ENCODE measurements at regions not wholly inside any gene's neighbourhood (a gene's known extent, or its start where the extent isn't known, plus 50 kb on each side); places are given as distances from the start of the nearest gene placed in this dataset.

DNA sequence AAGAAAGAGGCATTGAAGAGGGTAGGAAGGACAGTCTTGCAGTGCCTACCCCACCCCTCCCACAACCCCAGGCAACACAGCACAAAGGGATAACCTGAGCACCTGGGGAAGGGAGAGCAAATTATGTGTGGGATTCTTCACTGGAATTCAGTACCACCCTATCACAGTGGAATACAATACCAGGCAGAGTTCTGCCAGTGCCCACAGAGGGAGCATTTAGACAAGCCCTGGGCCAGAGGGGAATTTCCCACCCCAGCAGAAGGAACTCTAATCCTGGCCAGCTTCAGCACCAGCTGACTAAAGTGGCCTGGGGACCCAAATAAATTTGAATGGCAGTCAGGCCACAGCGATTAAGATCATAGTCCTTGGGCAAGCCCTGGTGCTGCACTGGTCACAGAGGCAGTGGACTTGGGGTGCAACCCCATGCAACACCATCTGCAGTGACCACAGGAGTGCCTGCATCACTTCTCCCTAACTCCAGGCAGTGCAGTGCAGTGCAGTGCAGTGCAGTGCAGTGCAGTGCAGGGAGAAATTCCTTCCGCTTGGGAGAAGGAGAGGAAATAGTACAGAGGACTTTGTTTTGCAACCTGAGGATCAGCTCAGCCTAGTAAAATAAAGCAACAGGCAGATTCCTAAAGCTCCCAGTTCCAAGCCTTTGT lies 147.8 kb upstream of the SRD5A2 start:
- no peak for ATAC-seq
- no peak for TF ChIP-seq ARNTL (CRISPR knock-in tag; IDR thresholded peaks at IDR 0.05; ENCODE audit: borderline replicate concordance, low read depth)
- no peak for TF ChIP-seq TOX (CRISPR knock-in tag; IDR thresholded peaks at IDR 0.05; ENCODE audit: borderline replicate concordance)
- TF ChIP-seq ISL1 (CRISPR knock-in tag; IDR thresholded peaks at IDR 0.05): no peak
- no peak for TF ChIP-seq PPARA (CRISPR knock-in tag; IDR thresholded peaks at IDR 0.05; ENCODE audit: borderline replicate concordance)
- TF ChIP-seq OSR1 (CRISPR knock-in tag; IDR thresholded peaks at IDR 0.05): no peak

DNA sequence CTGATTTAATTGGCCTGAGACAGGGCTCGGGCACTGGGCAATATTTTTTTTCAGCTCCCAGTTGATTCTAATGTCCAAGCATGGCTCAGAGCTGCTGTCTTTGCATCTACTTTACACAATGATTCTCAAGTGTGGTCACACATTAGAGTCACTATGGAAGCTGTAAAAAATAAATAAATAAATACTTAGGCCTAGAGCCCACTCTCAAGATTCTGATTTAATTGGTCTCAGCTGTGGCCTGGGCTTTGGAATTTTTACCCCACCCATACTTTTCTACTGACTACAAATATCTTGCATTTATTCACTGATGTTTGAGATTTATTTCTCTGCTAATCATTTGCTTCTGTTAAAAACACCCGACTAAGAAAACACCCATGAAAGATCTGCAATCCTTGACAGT lies 145.7 kb upstream of the SRD5A2 start:
- ATAC-seq: no peak

DNA sequence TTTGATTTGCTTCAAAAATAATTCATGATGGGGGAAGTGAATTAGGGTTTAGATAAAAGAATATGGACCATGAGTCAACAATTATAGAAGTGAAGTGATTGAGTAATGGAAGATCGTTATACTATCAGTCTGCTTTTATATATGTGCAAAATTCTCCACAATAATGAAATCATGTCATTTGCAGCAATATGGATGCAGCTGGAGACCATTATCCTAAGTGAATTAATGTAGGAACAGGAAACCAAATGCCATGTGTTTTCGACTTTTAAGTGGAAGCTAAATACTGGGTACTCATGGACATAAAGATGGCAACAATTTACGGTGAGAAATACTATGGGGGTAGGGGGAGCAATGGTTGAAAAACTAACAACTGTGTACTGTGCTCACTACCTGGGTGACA lies 144.7 kb upstream of the SRD5A2 start:
- no peak for ATAC-seq
- peak; percentile 57; the same call in 1 of the 2 replicates for TF ChIP-seq TCF4 (CRISPR knock-in tag; IDR thresholded peaks at IDR 0.05; ENCODE audit: borderline replicate concordance)
- TF ChIP-seq, protein P1, sequence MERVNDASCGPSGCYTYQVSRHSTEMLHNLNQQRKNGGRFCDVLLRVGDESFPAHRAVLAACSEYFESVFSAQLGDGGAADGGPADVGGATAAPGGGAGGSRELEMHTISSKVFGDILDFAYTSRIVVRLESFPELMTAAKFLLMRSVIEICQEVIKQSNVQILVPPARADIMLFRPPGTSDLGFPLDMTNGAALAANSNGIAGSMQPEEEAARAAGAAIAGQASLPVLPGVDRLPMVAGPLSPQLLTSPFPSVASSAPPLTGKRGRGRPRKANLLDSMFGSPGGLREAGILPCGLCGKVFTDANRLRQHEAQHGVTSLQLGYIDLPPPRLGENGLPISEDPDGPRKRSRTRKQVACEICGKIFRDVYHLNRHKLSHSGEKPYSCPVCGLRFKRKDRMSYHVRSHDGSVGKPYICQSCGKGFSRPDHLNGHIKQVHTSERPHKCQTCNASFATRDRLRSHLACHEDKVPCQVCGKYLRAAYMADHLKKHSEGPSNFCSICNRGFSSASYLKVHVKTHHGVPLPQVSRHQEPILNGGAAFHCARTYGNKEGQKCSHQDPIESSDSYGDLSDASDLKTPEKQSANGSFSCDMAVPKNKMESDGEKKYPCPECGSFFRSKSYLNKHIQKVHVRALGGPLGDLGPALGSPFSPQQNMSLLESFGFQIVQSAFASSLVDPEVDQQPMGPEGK (CRISPR knock-in tag; IDR thresholded peaks at IDR 0.05; ENCODE audit: borderline replicate concordance): no peak

More for the DNA sequence above, 145.7 kb upstream of the SRD5A2 start:
- TF ChIP-seq RARB (CRISPR knock-in tag; IDR thresholded peaks at IDR 0.05) (no peak), ZFP30 (CRISPR knock-in tag; IDR thresholded peaks at IDR 0.05) (no peak), SNAI2 (CRISPR knock-in tag; IDR thresholded peaks at IDR 0.05) (no peak), OSR1 (CRISPR knock-in tag; IDR thresholded peaks at IDR 0.05) (no peak), TCF4 (CRISPR knock-in tag; IDR thresholded peaks at IDR 0.05; ENCODE audit: borderline replicate concordance) (no peak), ZNF70 (CRISPR knock-in tag; IDR thresholded peaks at IDR 0.05) (no peak), GLIS3 (CRISPR knock-in tag; IDR thresholded peaks at IDR 0.05) (no peak), ZNF8 (CRISPR knock-in tag; IDR thresholded peaks at IDR 0.05) (no peak), ESRRG (CRISPR knock-in tag; IDR thresholded peaks at IDR 0.05) (no peak), ARNTL (CRISPR knock-in tag; IDR thresholded peaks at IDR 0.05; ENCODE audit: borderline replicate concordance, low read depth) (no peak), PPARA (CRISPR knock-in tag; IDR thresholded peaks at IDR 0.05; ENCODE audit: borderline replicate concordance) (no peak), BACH2 (CRISPR knock-in tag; IDR thresholded peaks at IDR 0.05; ENCODE audit: borderline replicate concordance) (no peak), ZFP3 (CRISPR knock-in tag; IDR thresholded peaks at IDR 0.05) (no peak), ZC3H10 (CRISPR knock-in tag; IDR thresholded peaks at IDR 0.05) (no peak), CSDC2 (CRISPR knock-in tag; IDR thresholded peaks at IDR 0.05) (no peak)
- TF ChIP-seq, protein P2, sequence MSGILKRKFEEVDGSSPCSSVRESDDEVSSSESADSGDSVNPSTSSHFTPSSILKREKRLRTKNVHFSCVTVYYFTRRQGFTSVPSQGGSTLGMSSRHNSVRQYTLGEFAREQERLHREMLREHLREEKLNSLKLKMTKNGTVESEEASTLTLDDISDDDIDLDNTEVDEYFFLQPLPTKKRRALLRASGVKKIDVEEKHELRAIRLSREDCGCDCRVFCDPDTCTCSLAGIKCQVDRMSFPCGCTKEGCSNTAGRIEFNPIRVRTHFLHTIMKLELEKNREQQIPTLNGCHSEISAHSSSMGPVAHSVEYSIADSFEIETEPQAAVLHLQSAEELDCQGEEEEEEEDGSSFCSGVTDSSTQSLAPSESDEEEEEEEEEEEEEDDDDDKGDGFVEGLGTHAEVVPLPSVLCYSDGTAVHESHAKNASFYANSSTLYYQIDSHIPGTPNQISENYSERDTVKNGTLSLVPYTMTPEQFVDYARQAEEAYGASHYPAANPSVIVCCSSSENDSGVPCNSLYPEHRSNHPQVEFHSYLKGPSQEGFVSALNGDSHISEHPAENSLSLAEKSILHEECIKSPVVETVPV (CRISPR knock-in tag; IDR thresholded peaks at IDR 0.05): no peak
- TF ChIP-seq, protein P3, sequence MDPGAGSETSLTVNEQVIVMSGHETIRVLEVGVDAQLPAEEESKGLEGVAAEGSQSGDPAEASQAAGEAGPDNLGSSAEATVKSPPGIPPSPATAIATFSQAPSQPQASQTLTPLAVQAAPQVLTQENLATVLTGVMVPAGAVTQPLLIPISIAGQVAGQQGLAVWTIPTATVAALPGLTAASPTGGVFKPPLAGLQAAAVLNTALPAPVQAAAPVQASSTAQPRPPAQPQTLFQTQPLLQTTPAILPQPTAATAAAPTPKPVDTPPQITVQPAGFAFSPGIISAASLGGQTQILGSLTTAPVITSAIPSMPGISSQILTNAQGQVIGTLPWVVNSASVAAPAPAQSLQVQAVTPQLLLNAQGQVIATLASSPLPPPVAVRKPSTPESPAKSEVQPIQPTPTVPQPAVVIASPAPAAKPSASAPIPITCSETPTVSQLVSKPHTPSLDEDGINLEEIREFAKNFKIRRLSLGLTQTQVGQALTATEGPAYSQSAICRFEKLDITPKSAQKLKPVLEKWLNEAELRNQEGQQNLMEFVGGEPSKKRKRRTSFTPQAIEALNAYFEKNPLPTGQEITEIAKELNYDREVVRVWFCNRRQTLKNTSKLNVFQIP (CRISPR knock-in tag; IDR thresholded peaks at IDR 0.05; ENCODE audit: borderline replicate concordance, low read depth): no peak
- TF ChIP-seq, protein P4, sequence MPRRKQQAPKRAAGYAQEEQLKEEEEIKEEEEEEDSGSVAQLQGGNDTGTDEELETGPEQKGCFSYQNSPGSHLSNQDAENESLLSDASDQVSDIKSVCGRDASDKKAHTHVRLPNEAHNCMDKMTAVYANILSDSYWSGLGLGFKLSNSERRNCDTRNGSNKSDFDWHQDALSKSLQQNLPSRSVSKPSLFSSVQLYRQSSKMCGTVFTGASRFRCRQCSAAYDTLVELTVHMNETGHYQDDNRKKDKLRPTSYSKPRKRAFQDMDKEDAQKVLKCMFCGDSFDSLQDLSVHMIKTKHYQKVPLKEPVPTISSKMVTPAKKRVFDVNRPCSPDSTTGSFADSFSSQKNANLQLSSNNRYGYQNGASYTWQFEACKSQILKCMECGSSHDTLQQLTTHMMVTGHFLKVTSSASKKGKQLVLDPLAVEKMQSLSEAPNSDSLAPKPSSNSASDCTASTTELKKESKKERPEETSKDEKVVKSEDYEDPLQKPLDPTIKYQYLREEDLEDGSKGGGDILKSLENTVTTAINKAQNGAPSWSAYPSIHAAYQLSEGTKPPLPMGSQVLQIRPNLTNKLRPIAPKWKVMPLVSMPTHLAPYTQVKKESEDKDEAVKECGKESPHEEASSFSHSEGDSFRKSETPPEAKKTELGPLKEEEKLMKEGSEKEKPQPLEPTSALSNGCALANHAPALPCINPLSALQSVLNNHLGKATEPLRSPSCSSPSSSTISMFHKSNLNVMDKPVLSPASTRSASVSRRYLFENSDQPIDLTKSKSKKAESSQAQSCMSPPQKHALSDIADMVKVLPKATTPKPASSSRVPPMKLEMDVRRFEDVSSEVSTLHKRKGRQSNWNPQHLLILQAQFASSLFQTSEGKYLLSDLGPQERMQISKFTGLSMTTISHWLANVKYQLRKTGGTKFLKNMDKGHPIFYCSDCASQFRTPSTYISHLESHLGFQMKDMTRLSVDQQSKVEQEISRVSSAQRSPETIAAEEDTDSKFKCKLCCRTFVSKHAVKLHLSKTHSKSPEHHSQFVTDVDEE (CRISPR knock-in tag; IDR thresholded peaks at IDR 0.05): no peak
- TF ChIP-seq, protein P5, sequence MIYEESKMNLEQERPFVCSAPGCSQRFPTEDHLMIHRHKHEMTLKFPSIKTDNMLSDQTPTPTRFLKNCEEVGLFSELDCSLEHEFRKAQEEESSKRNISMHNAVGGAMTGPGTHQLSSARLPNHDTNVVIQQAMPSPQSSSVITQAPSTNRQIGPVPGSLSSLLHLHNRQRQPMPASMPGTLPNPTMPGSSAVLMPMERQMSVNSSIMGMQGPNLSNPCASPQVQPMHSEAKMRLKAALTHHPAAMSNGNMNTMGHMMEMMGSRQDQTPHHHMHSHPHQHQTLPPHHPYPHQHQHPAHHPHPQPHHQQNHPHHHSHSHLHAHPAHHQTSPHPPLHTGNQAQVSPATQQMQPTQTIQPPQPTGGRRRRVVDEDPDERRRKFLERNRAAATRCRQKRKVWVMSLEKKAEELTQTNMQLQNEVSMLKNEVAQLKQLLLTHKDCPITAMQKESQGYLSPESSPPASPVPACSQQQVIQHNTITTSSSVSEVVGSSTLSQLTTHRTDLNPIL (CRISPR knock-in tag; IDR thresholded peaks at IDR 0.05; ENCODE audit: low read depth): no peak
- TF ChIP-seq, protein P1 (CRISPR knock-in tag; IDR thresholded peaks at IDR 0.05; ENCODE audit: borderline replicate concordance): no peak

Data from SK-N-SH treated with all-trans-retinoic acid at 6 μM for 48 hours (cell line).